ENCODE measurements at regions not wholly inside any gene's neighbourhood (a gene's known extent, or its start where the extent isn't known, plus 50 kb on each side); places are given as distances from the start of the nearest gene placed in this dataset.

DNA sequence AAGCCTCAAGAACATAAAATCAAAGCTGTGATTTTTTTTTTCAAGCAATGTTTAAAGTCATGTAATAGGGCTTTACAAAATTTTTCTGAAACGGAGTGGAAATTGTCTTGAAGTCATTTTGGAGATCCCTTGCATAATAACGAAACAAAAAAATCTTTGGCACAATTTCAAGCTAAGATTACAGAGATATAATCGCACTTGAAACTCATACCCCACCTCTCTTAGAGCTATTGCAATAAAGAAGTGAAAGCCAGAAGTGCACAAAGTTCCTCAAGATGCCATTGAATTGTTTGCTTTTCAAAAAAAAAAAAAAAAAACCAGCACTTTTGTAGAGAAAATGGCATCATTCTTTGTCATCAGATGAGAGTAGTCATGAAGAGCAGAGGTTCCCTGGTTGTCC, 152.3 kb downstream of the PAX3 start:
- peaks cover 8% of the 10 kb centered on the region for H3K9me3 Mint-ChIP-seq
- no peaks in the 10 kb centered on the region for H3K36me3 Mint-ChIP-seq (ENCODE audit: low read depth)
- no peak overlapping the region for H3K4me3 Mint-ChIP-seq
- H3K4me1 Mint-ChIP-seq (ENCODE audit: low read depth): no peaks in the 10 kb centered on the region
- H3K27ac Mint-ChIP-seq: no peak overlapping the region
- intact Hi-C loops (cut with micrococcal nuclease): no loop called here
- no peak for DNase-seq (ENCODE audit: low spot score)
- no peaks in the 10 kb centered on the region for H3K27me3 Mint-ChIP-seq (ENCODE audit: insufficient read depth)

DNA sequence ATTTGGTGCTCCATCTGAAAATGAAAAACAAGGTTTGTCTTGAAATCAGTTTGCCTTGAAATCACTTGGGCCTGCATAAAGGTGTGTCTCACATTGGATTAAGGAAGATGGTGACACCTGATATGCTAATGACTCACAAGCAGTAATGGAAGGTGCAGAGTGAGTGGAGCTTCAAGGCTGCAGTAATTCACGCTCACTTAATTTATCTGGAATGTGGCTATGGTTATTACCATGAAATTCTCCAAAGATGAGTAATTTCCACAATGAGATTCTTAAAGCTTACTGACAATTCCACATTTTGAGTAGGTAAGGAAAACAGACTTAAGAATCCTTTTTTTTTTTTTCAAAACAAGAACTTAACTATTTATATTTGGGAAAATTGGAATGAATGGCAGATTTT, 156.8 kb downstream of the PAX3 start:
- Mint-ChIP-seq H3K27me3 (ENCODE audit: insufficient read depth) (no peaks in the 10 kb centered on the region), H3K9me3 (peaks cover 7% of the 10 kb centered on the region), H3K4me3 (no peak overlapping the region), H3K36me3 (ENCODE audit: low read depth) (no peaks in the 10 kb centered on the region), H3K27ac (no peak overlapping the region), H3K4me1 (ENCODE audit: low read depth) (no peaks in the 10 kb centered on the region)
- intact Hi-C loops (cut with micrococcal nuclease): no loop called here
- no peak for DNase-seq (ENCODE audit: low spot score)

DNA sequence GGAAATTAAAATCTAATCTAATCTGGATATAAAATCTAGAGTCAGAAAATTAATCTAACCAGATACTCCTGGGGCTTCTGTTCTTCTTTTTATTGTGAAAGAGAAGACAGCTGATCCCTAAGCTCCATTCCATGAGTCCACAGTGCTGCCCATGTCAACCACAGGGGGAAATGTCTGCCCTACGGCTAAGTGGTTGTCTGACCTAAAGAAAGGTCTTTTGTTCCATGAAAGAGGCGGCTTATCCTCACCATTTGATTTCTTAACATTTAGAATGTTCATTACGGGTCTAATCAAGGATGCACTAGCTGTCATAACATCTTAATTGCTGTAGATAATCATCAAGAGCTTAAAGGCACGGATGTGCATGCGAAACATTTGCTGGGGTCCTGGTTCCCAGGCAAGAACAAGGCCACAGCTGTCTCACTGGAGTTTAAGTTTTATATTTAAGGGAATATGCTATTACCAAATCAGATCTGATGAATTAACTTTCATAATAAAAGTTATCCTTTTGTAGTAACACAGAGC, 162.6 kb downstream of the PAX3 start:
- no peak overlapping the region for H3K27ac Mint-ChIP-seq
- H3K36me3 Mint-ChIP-seq (ENCODE audit: low read depth): no peaks in the 10 kb centered on the region
- no peak overlapping the region for H3K4me3 Mint-ChIP-seq
- H3K9me3 Mint-ChIP-seq: no peaks in the 10 kb centered on the region
- intact Hi-C loops (cut with micrococcal nuclease): no loop called here
- no peaks in the 10 kb centered on the region for H3K27me3 Mint-ChIP-seq (ENCODE audit: insufficient read depth)
- H3K4me1 Mint-ChIP-seq (ENCODE audit: low read depth): no peaks in the 10 kb centered on the region
- DNase-seq (ENCODE audit: low spot score): no peak

DNA sequence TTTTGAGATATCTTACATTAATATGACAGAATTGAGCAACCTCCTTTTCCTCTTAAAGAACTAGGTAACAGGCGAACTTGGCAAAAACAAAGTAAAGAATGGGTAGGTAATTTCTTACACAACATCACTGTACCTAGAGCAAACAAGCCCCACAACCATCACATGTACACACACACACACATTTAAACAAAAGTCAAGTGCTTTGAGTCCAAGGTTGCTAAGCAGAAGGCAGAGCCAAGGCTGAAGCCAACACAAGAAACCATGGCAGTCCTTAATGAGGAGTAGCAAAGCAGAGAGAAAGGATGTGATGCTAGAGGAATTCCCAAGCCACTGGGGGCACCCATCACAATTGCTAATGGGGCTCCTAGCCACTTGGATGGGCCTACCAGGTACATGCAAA, 164.1 kb downstream of the PAX3 start:
- H3K36me3 Mint-ChIP-seq (ENCODE audit: low read depth): no peaks in the 10 kb centered on the region
- H3K4me3 Mint-ChIP-seq: no peak overlapping the region
- no peaks in the 10 kb centered on the region for H3K9me3 Mint-ChIP-seq
- intact Hi-C loops (cut with micrococcal nuclease): no loop called here
- no peak for DNase-seq (ENCODE audit: low spot score)
- H3K4me1 Mint-ChIP-seq (ENCODE audit: low read depth): no peaks in the 10 kb centered on the region
- H3K27ac Mint-ChIP-seq: no peak overlapping the region
- H3K27me3 Mint-ChIP-seq (ENCODE audit: insufficient read depth): no peaks in the 10 kb centered on the region

DNA sequence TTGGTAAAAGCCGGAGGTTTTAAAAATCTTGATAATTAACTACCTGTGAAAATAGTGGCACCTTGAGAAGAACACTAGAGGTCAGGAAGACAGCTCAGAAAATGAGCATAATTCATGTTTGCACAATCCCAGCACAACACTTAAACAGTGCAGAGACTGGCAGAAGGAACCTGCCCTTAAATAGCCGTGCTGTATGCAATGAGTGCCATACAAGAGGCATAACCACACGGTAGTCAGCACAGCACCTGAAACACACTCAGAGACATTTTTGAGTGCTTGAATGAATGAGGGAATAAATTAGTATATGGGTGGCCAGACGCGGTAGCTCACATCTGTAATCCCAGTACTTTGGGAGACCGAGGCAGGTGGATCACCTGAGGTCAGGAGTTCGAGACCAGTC, 164.9 kb downstream of the PAX3 start:
- no peaks in the 10 kb centered on the region for H3K36me3 Mint-ChIP-seq (ENCODE audit: low read depth)
- intact Hi-C loops (cut with micrococcal nuclease): no loop called here
- DNase-seq (ENCODE audit: low spot score): no peak
- H3K27me3 Mint-ChIP-seq (ENCODE audit: insufficient read depth): no peaks in the 10 kb centered on the region
- H3K27ac Mint-ChIP-seq: no peak overlapping the region
- H3K4me3 Mint-ChIP-seq: no peak overlapping the region
- H3K4me1 Mint-ChIP-seq (ENCODE audit: low read depth): no peaks in the 10 kb centered on the region
- no peaks in the 10 kb centered on the region for H3K9me3 Mint-ChIP-seq

DNA sequence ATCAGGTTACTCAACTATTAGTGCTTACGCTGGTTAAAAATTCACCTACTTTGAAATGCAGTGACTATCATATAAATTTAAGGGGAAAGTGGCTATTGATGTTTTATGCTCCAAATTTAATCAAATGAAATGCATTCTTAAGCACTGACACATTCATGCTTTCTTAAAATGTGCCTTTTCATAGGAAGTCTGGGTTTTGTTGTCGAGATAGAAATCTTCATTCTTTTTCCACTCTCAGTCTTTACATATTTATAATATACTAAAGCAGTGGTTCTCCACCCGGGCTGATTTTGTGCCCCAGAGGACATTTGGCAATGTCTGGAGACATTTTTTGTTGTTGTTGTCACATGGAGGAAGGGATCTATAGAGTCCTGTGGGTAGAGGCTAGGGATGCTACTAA, 167.9 kb downstream of the PAX3 start:
- no peaks in the 10 kb centered on the region for H3K36me3 Mint-ChIP-seq (ENCODE audit: low read depth)
- no peaks in the 10 kb centered on the region for H3K4me1 Mint-ChIP-seq (ENCODE audit: low read depth)
- H3K27me3 Mint-ChIP-seq (ENCODE audit: insufficient read depth): no peaks in the 10 kb centered on the region
- H3K4me3 Mint-ChIP-seq: no peak overlapping the region
- H3K27ac Mint-ChIP-seq: no peak overlapping the region
- no peak for DNase-seq (ENCODE audit: low spot score)
- intact Hi-C loops (cut with micrococcal nuclease): no loop called here
- no peaks in the 10 kb centered on the region for H3K9me3 Mint-ChIP-seq

DNA sequence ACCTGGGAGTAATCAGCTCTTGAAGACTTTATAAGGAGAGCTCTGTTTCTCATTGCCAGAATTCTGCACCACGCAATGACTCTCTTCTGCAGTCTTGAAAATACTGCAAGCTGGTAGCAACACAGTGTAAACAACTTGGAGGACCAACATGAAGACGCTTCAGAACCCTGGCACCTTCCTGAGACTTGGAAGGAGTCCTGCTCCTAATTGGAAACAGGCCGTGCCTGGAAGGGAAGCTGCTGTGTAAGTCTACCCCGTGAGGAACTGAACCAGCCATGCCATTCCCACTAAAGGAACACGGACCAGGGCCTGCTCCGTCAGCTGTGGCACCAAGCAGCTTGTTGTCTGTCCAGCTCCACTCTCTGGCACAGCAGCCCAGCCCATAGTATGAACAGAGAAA, 171.1 kb downstream of the PAX3 start:
- Mint-ChIP-seq H3K27me3 (ENCODE audit: insufficient read depth) (no peaks in the 10 kb centered on the region), H3K36me3 (ENCODE audit: low read depth) (no peaks in the 10 kb centered on the region), H3K4me3 (no peak overlapping the region), H3K9me3 (no peaks in the 10 kb centered on the region), H3K4me1 (ENCODE audit: low read depth) (no peaks in the 10 kb centered on the region), H3K27ac (no peak overlapping the region)
- no peak for DNase-seq (ENCODE audit: low spot score)
- intact Hi-C loops (cut with micrococcal nuclease): no loop called here

DNA sequence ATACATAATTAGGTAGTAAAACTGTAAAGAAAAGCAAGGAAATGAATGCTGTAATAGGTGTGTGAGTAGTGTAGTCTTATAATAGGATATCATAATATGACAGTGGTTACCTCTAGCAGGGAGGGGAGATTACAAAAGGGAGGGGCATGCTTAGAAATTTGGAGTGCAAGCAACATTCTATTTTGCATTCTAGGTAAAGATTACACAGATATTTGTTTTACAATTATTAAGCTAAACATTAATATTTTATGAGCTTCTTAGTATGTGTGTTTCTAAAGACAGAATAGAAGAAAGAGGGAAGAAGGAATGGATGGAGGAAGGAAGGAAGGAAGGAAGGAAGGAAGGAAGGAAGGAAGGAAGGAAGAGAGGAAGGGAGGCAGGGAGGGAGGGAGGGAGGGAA, 177.9 kb downstream of the PAX3 start:
- no peaks in the 10 kb centered on the region for H3K36me3 Mint-ChIP-seq (ENCODE audit: low read depth)
- intact Hi-C loops (cut with micrococcal nuclease): no loop called here
- no peaks in the 10 kb centered on the region for H3K27me3 Mint-ChIP-seq (ENCODE audit: insufficient read depth)
- no peak overlapping the region for H3K27ac Mint-ChIP-seq
- H3K4me3 Mint-ChIP-seq: no peak overlapping the region
- no peaks in the 10 kb centered on the region for H3K4me1 Mint-ChIP-seq (ENCODE audit: low read depth)
- DNase-seq (ENCODE audit: low spot score): no peak
- H3K9me3 Mint-ChIP-seq: no peaks in the 10 kb centered on the region

DNA sequence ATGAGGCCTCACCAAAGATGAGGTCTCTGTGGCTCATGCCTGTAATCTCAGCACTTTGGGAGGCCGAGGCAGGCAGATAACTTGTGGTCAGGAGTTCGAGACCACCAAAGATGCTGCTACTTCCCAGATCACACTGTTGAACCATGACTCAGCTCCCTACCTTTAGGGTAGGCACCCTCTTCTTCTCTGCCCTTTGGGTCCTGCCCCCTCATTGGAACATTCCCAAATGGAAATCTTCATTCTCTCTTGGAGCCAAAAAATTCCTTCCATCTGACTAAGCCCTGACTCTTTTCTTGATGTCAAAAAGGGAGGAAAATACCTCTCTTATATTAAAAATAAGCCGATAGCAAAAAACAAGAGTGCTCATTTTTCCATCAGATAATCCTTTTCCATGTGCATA, 183.5 kb downstream of the PAX3 start:
- Mint-ChIP-seq H3K36me3 (ENCODE audit: low read depth) (no peaks in the 10 kb centered on the region), H3K27ac (no peak overlapping the region), H3K27me3 (ENCODE audit: insufficient read depth) (no peaks in the 10 kb centered on the region), H3K4me1 (ENCODE audit: low read depth) (no peaks in the 10 kb centered on the region), H3K9me3 (no peaks in the 10 kb centered on the region), H3K4me3 (no peak overlapping the region)
- DNase-seq (ENCODE audit: low spot score): no peak
- intact Hi-C loops (cut with micrococcal nuclease): no loop called here

DNA sequence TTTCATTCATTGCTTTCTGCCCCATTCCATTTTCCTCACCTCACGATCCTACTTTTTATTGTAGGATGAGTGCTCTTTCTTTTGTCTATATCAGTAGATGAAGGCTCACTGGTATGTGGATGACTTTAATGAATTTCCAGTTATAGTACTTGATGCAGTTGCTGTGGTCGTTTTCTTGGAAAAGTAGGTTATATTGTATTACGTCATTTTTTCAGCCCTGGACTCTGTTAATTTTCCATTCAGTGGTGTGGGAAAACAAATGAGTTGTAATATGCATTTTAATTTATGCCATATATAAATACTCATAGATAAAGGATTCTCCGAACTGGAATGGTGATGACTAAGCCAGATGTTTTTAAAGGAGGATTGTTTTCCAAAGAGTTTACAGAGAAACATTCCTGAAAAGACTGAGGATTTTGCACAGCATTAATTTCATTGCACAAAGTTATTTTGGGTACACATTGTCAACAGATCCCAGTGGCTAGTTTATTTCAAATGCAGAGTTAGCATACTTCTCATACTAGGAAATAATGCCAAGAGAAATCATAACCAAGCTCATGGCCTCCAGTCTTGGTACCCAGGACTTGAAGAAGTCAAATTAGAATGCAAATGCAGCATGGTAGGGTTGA, 189.7 kb downstream of the PAX3 start:
- Mint-ChIP-seq H3K36me3 (ENCODE audit: low read depth) (no peaks in the 10 kb centered on the region), H3K27ac (no peak overlapping the region), H3K27me3 (ENCODE audit: insufficient read depth) (no peaks in the 10 kb centered on the region), H3K9me3 (no peaks in the 10 kb centered on the region), H3K4me3 (no peak overlapping the region), H3K4me1 (ENCODE audit: low read depth) (no peaks in the 10 kb centered on the region)
- intact Hi-C loops (cut with micrococcal nuclease): no loop called here
- DNase-seq (ENCODE audit: low spot score): no peak

DNA sequence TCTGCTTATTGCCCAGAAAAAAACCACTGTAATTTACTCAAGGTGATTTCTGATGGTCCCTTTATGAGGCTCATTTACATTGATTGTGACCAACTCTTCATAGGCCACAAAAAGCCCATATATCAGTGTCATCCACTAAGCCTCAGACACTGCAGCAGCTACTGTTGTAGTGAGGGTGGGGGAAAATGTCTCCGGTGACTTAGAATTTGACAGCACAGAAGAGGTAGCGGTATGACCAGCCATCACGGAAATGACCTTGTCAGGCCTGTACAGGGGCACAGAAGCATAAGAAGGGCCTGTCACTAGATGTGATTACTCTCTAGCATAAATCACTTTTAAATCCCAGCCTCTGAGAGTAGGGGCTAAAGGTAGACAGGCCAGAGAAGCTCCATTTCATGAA, 190.3 kb downstream of the PAX3 start:
- Mint-ChIP-seq H3K27me3 (ENCODE audit: insufficient read depth) (no peaks in the 10 kb centered on the region), H3K36me3 (ENCODE audit: low read depth) (no peaks in the 10 kb centered on the region), H3K4me1 (ENCODE audit: low read depth) (no peaks in the 10 kb centered on the region), H3K27ac (no peak overlapping the region), H3K9me3 (no peaks in the 10 kb centered on the region), H3K4me3 (no peak overlapping the region)
- intact Hi-C loops (cut with micrococcal nuclease): no loop called here
- no peak for DNase-seq (ENCODE audit: low spot score)

DNA sequence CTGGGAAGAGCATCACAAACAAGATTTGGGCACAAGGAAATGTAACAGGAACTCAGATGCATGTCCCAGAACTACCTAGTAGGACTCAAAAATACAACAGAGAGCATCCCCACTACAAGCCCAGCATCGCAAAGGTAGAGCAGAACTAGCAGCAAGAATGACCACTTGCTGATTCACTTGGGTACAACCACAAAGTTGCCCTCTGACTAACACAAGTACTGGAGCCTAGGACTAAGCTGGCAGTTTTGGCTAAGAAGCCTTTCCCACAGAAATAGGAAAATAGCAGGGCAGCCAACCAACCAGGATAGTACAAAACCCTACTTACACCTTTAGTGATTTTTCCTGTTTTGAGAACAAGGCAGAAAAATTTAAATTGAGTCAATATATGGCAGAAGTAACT, 193.8 kb downstream of the PAX3 start:
- Mint-ChIP-seq H3K4me3 (no peak overlapping the region), H3K27ac (no peak overlapping the region), H3K4me1 (ENCODE audit: low read depth) (no peaks in the 10 kb centered on the region), H3K9me3 (no peaks in the 10 kb centered on the region), H3K36me3 (ENCODE audit: low read depth) (no peaks in the 10 kb centered on the region), H3K27me3 (ENCODE audit: insufficient read depth) (no peaks in the 10 kb centered on the region)
- intact Hi-C loops (cut with micrococcal nuclease): no loop called here
- DNase-seq (ENCODE audit: low spot score): no peak

DNA sequence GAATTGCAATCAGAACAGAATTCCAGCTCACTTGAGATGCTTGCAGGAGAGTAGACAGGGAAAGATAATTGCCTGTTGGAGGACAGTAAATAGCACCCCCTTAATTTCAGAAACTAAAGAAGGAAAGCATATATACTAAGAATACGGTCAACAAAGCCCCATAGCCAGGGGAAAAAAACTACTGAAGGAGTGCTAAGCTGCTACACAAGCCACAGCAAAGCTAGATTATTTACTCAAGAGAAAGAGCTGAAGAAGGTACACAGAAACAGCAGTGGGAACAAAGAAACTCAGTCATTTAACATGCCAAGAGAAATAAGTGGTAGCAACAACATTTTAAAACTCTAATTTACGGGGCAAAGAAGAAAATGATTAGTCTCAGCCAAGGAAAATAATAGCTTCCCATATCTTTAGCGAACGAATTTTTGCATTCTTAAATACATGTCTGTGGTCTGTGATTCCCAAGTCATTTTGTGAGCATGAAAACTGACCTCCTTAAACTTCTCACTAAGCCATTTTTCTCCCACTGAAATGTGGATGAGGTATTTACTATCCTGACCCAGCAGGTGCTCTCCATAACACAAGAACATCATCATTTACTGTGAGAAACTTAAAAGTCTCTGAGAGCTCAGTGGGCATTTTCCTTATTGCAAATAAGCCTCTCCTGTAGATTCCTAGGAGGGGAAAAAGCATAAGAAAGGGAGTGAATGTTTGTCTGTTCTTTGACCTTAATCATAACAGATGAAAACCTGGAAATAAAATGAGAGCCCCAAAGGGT, 196.0 kb downstream of the PAX3 start:
- intact Hi-C loops (cut with micrococcal nuclease): no loop called here
- Mint-ChIP-seq H3K4me3 (no peak overlapping the region), H3K9me3 (no peaks in the 10 kb centered on the region), H3K27me3 (ENCODE audit: insufficient read depth) (no peaks in the 10 kb centered on the region), H3K27ac (no peak overlapping the region), H3K36me3 (ENCODE audit: low read depth) (no peaks in the 10 kb centered on the region), H3K4me1 (ENCODE audit: low read depth) (no peaks in the 10 kb centered on the region)
- DNase-seq (ENCODE audit: low spot score): no peak
